ENCODE measurements at regions not wholly inside any gene's neighbourhood (a gene's known extent, or its start where the extent isn't known, plus 50 kb on each side); places are given as distances from the start of the nearest gene placed in this dataset.

- TF ChIP-seq SMAD4 (CRISPR knock-in tag; IDR thresholded peaks at IDR 0.05) = no peak
- no peak for TF ChIP-seq ZBTB21 (CRISPR knock-in tag; IDR thresholded peaks at IDR 0.05; ENCODE audit: borderline replicate concordance)
- TF ChIP-seq, protein P1, sequence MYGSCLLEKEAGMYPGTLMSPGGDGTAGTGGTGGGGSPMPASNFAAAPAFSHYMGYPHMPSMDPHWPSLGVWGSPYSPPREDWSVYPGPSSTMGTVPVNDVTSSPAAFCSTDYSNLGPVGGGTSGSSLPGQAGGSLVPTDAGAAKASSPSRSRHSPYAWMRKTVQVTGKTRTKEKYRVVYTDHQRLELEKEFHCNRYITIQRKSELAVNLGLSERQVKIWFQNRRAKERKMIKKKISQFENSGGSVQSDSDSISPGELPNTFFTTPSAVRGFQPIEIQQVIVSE (CRISPR knock-in tag; IDR thresholded peaks at IDR 0.05; ENCODE audit: borderline replicate concordance) = no peak
These were observed 126.4 kb upstream of the VGLL2 start (continued) for GRCh38 chr6:117138920-117139319.

GRCh38 chr6:117142142-117142541 is 123.2 kb upstream of the VGLL2 start:
- POLR2A ChIA-PET = no interaction called here
- Mint-ChIP-seq H3K27ac (no peak overlapping the region), H3K4me3 (no peak overlapping the region)

DNA sequence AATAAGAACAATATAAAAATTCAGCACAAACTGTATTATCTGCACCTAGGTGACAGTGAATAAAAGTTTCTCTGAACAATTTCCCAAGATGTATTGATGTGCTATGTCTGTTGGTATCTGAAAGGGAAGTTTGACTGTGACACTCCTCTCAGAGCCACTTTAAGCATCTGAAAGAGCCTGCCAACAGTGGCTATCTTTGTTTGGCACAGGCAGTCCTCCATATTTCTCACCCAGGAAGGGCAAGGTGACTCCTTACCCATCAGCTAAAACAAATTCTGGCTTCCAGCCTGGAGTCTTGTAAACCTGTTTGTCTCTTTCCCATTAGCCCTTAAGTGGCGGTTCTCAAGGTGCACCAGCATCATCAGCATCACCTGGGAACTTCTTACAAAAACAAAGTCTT is 122.4 kb upstream of the VGLL2 start:
- POLR2A ChIA-PET = no interaction called here
- Mint-ChIP-seq H3K36me3 (peaks cover 19% of the 10 kb centered on the region), H3K9me3 (peaks cover 30% of the 10 kb centered on the region), H3K27ac (no peak overlapping the region), H3K4me3 (no peak overlapping the region), H3K4me1 (peaks cover 18% of the 10 kb centered on the region), H3K27me3 (ENCODE audit: low read depth) (no peaks in the 10 kb centered on the region)
- TF ChIP-seq USF1 (CRISPR knock-in tag; IDR thresholded peaks at IDR 0.05) (no peak), TCF7 (CRISPR knock-in tag; IDR thresholded peaks at IDR 0.05; ENCODE audit: low read depth) (no peak), ZNF219 (CRISPR knock-in tag; IDR thresholded peaks at IDR 0.05; ENCODE audit: borderline replicate concordance) (no peak), GRHL2 (CRISPR knock-in tag; IDR thresholded peaks at IDR 0.05; ENCODE audit: insufficient replicate concordance, severe bottlenecking) (no peak), TEAD4 (CRISPR knock-in tag; IDR thresholded peaks at IDR 0.05) (no peak), SMAD3 (CRISPR knock-in tag; IDR thresholded peaks at IDR 0.05; ENCODE audit: borderline replicate concordance) (no peak), E2F5 (CRISPR knock-in tag; IDR thresholded peaks at IDR 0.05) (no peak), GABPB1 (CRISPR knock-in tag; IDR thresholded peaks at IDR 0.05) (no peak), ZNF121 (CRISPR knock-in tag; IDR thresholded peaks at IDR 0.05) (no peak), JAZF1 (CRISPR knock-in tag; IDR thresholded peaks at IDR 0.05) (no peak)
- TF ChIP-seq, protein P2, sequence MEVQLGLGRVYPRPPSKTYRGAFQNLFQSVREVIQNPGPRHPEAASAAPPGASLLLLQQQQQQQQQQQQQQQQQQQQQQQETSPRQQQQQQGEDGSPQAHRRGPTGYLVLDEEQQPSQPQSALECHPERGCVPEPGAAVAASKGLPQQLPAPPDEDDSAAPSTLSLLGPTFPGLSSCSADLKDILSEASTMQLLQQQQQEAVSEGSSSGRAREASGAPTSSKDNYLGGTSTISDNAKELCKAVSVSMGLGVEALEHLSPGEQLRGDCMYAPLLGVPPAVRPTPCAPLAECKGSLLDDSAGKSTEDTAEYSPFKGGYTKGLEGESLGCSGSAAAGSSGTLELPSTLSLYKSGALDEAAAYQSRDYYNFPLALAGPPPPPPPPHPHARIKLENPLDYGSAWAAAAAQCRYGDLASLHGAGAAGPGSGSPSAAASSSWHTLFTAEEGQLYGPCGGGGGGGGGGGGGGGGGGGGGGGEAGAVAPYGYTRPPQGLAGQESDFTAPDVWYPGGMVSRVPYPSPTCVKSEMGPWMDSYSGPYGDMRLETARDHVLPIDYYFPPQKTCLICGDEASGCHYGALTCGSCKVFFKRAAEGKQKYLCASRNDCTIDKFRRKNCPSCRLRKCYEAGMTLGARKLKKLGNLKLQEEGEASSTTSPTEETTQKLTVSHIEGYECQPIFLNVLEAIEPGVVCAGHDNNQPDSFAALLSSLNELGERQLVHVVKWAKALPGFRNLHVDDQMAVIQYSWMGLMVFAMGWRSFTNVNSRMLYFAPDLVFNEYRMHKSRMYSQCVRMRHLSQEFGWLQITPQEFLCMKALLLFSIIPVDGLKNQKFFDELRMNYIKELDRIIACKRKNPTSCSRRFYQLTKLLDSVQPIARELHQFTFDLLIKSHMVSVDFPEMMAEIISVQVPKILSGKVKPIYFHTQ (CRISPR knock-in tag; IDR thresholded peaks at IDR 0.05) = no peak
- TF ChIP-seq, protein P3, sequence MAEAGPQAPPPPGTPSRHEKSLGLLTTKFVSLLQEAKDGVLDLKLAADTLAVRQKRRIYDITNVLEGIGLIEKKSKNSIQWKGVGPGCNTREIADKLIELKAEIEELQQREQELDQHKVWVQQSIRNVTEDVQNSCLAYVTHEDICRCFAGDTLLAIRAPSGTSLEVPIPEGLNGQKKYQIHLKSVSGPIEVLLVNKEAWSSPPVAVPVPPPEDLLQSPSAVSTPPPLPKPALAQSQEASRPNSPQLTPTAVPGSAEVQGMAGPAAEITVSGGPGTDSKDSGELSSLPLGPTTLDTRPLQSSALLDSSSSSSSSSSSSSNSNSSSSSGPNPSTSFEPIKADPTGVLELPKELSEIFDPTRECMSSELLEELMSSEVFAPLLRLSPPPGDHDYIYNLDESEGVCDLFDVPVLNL (CRISPR knock-in tag; IDR thresholded peaks at IDR 0.05; ENCODE audit: borderline replicate concordance, low read depth) = no peak
- no peak for DNase-seq (ENCODE audit: low spot score)
- ATAC-seq = no peak
- CTCF ChIA-PET = no interaction called here

More at GRCh38 chr6:117142142-117142541, 123.2 kb upstream of the VGLL2 start:
- Mint-ChIP-seq H3K9me3 (peaks cover 30% of the 10 kb centered on the region), H3K36me3 (peaks cover 19% of the 10 kb centered on the region), H3K4me1 (peaks cover 18% of the 10 kb centered on the region), H3K27me3 (ENCODE audit: low read depth) (no peaks in the 10 kb centered on the region)
- ATAC-seq = peak; percentile 63
- no peak for TF ChIP-seq SMAD4 (CRISPR knock-in tag; IDR thresholded peaks at IDR 0.05)
- CTCF ChIA-PET = interaction anchor here (1.2 to 1.3 kb wide), 2 partner anchors 63 to 126 kb away, joined by 3 to 4 read pairs; no protein-coding TSS in a partner anchor
- DNase-seq (ENCODE audit: low spot score) = no peak
